IMR-90 (cell line): ENCODE measurements at regions not wholly inside any gene's neighbourhood (a gene's known extent, or its start where the extent isn't known, plus 50 kb on each side); places are given as distances from the start of the nearest gene placed in this dataset.
"Not testable (repeated sequence)": the region's sequence is repeated elsewhere in the genome, so short reads cannot be mapped to it uniquely, and the experiment has no call there.

ENCODE experiments used
- CEBPB ChIP-seq: IDR thresholded peaks from 2 replicates; pipeline ENCODE4 v1.6.1; 2012; ENCODE audit warnings: low read depth, low read length, improper control_type of control experiment
- CTCF ChIP-seq: conservative IDR thresholded peaks from 2 replicates; pipeline ENCODE4 v1.5.1; 2012; ENCODE audit warnings: mild to moderate bottlenecking, low read depth, low read length, improper control_type of control experiment
- MAFK ChIP-seq: IDR thresholded peaks from 2 replicates; pipeline ENCODE4 v1.6.1; 2012; ENCODE audit warnings: low read depth, low read length, improper control_type of control experiment
- MXI1 ChIP-seq: IDR thresholded peaks from 2 replicates; pipeline ENCODE4 v1.6.1; 2012; ENCODE audit warnings: low read depth, mild to moderate bottlenecking, low read length, moderate library complexity, borderline replicate concordance
- POLR2A ChIP-seq: IDR thresholded peaks from 2 replicates; pipeline ENCODE4 v1.6.1; 2012; ENCODE audit warnings: mild to moderate bottlenecking, low read depth, low read length

GRCh38 chr3:174587137-174587536 is 272.0 kb upstream of the NAALADL2 start:
- TF ChIP-seq CTCF, MXI1, POLR2A, CEBPB, MAFK: not testable (repeated sequence)
